Tibial nerve (tissue), 3 donors: ENCODE measurements at regions not wholly inside any gene's neighbourhood (a gene's known extent, or its start where the extent isn't known, plus 50 kb on each side); places are given as distances from the start of the nearest gene placed in this dataset.

Experiments used
- CTCF ChIP-seq, 5 experiments: fragments of 200-600 bp in 3 of 5; fragments of 450-650 bp in 2 of 5; sonication (generic) in 3 of 5; IDR thresholded peaks; one replicate each; pipeline ENCODE4 v1.5.1; 2016 to 2019; ENCODE audit warnings: antibody characterized with exemption in 5 of 5, mild to moderate bottlenecking in 3 of 5, moderate library complexity in 2 of 5
- POLR2A ChIP-seq, 2 donors: fragments of 450-650 bp; IDR thresholded peaks; one replicate each; pipeline ENCODE4 v1.6.1; 2017; ENCODE audit warnings: antibody characterized with exemption in 2 of 2, mild to moderate bottlenecking in 2 of 2, moderate library complexity in 2 of 2

GRCh38 chr1:217135987-217136894 lies 413.0 kb upstream of the ESRRG start:
- TF ChIP-seq CTCF (IDR thresholded peaks at IDR 0.05): no peak
- TF ChIP-seq POLR2A (IDR thresholded peaks at IDR 0.05): no peak
